Right atrium auricular region (tissue), 2 donors: ENCODE measurements at regions not wholly inside any gene's neighbourhood (a gene's known extent, or its start where the extent isn't known, plus 50 kb on each side); places are given as distances from the start of the nearest gene placed in this dataset.

Source experiments
- DNase-seq: peaks from one replicate; pipeline ENCODE4 v3.0.0-alpha.2; 2019; ENCODE audit warnings: low spot score
- H3K27ac ChIP-seq, 2 donors: fragments of 200-600 bp; sonication (generic); 1 replicate in 1 of 2; 2 replicates in 1 of 2; pipeline ENCODE4 v1.5.1; 2016 to 2019
- H3K27me3 ChIP-seq, 2 donors: fragments of 200-600 bp; sonication (generic); one replicate each; pipeline versions ENCODE4 v1.5.1 to v1.6.0; 2017 to 2019
- H3K36me3 ChIP-seq: fragments of 200-600 bp; sonication (generic); one replicate; pipeline ENCODE4 v1.5.1; 2016
- H3K4me1 ChIP-seq, 2 donors: fragments of 200-600 bp; sonication (generic); one replicate each; pipeline versions ENCODE4 v1.5.1 to v1.6.0; 2017 to 2019
- H3K4me3 ChIP-seq, 2 donors: fragments of 200-600 bp; sonication (generic); 1 replicate in 1 of 2; 2 replicates in 1 of 2; pipeline ENCODE4 v1.5.1; 2017 to 2019; ENCODE audit warnings: mild to moderate bottlenecking in 1 of 2, moderate library complexity in 1 of 2
- H3K9me3 ChIP-seq, 2 donors: fragments of 200-600 bp; sonication (generic); one replicate each; pipeline ENCODE4 v1.5.1; 2019
- CTCF ChIP-seq, 2 donors: fragments of 200-600 bp; sonication (generic); IDR thresholded peaks; one replicate each; pipeline ENCODE4 v1.5.1; 2019; ENCODE audit warnings: antibody characterized with exemption in 2 of 2

GRCh38 chr1:194466706-194467105 lies 1280.3 kb upstream of the B3GALT2 start:
- Histone ChIP-seq H3K36me3 (no peaks in the 10 kb centered on the region), H3K4me1 (no peaks in the 10 kb centered on the region), H3K27me3 (no peaks in the 10 kb centered on the region), H3K27ac (no peak overlapping the region), H3K4me3 (no peak overlapping the region), H3K9me3 (no peaks in the 10 kb centered on the region)
- no peak for DNase-seq
- TF ChIP-seq CTCF (IDR thresholded peaks at IDR 0.05) = peak in 1 of 2 donors; percentile 51

- H3K27ac ChIP-seq = no peak overlapping the region
- H3K4me1 ChIP-seq = no peaks in the 10 kb centered on the region
- H3K36me3 ChIP-seq = no peaks in the 10 kb centered on the region
- no peak for TF ChIP-seq CTCF (IDR thresholded peaks at IDR 0.05)
- H3K4me3 ChIP-seq = no peak overlapping the region
- DNase-seq = no peak
- no peaks in the 10 kb centered on the region for H3K9me3 ChIP-seq
- H3K27me3 ChIP-seq = no peaks in the 10 kb centered on the region
Observed at GRCh38 chr1:194447636-194448035, 1261.2 kb upstream of the B3GALT2 start.

GRCh38 chr1:194445244-194445643 lies 1258.8 kb upstream of the B3GALT2 start:
- H3K36me3 ChIP-seq = no peaks in the 10 kb centered on the region
- H3K9me3 ChIP-seq = no peaks in the 10 kb centered on the region
- no peak for DNase-seq
- H3K4me3 ChIP-seq = no peak overlapping the region
- no peak for TF ChIP-seq CTCF (IDR thresholded peaks at IDR 0.05)
- H3K4me1 ChIP-seq = no peaks in the 10 kb centered on the region
- no peak overlapping the region for H3K27ac ChIP-seq
- no peaks in the 10 kb centered on the region for H3K27me3 ChIP-seq

- no peak for DNase-seq
Observed at GRCh38 chr1:194442901-194443575, 1256.6 kb upstream of the B3GALT2 start.

GRCh38 chr1:194437135-194437534 lies 1250.7 kb upstream of the B3GALT2 start:
- Histone ChIP-seq H3K9me3 (no peaks in the 10 kb centered on the region), H3K4me3 (no peak overlapping the region), H3K36me3 (no peaks in the 10 kb centered on the region), H3K27me3 (no peaks in the 10 kb centered on the region), H3K27ac (no peak overlapping the region), H3K4me1 (no peaks in the 10 kb centered on the region)
- DNase-seq = no peak
- TF ChIP-seq CTCF (IDR thresholded peaks at IDR 0.05) = no peak

More at GRCh38 chr1:194442901-194443575, 1256.6 kb upstream of the B3GALT2 start:
- no peaks in the 10 kb centered on the region for H3K4me1 ChIP-seq
- H3K4me3 ChIP-seq = no peak overlapping the region
- TF ChIP-seq CTCF (IDR thresholded peaks at IDR 0.05) = no peak
- no peaks in the 10 kb centered on the region for H3K36me3 ChIP-seq
- H3K9me3 ChIP-seq = no peaks in the 10 kb centered on the region
- no peaks in the 10 kb centered on the region for H3K27me3 ChIP-seq
- no peak overlapping the region for H3K27ac ChIP-seq

- H3K27me3 ChIP-seq = no peaks in the 10 kb centered on the region
- no peak overlapping the region for H3K4me3 ChIP-seq
- no peaks in the 10 kb centered on the region for H3K4me1 ChIP-seq
- H3K9me3 ChIP-seq = no peaks in the 10 kb centered on the region
- H3K36me3 ChIP-seq = no peaks in the 10 kb centered on the region
- no peak for DNase-seq
- no peak overlapping the region for H3K27ac ChIP-seq
- no peak for TF ChIP-seq CTCF (IDR thresholded peaks at IDR 0.05)
Observed at GRCh38 chr1:194431121-194431520, 1244.7 kb upstream of the B3GALT2 start.
